Fibroblast of lung (primary cell): ENCODE measurements at regions not wholly inside any gene's neighbourhood (a gene's known extent, or its start where the extent isn't known, plus 50 kb on each side); places are given as distances from the start of the nearest gene placed in this dataset.

Source experiments
- DNase-seq, 2 donors: peaks; one replicate each; pipeline versions ENCODE4 v3.0.0 to v3.0.0-alpha.2; 2010; ENCODE audit warnings: low read depth in 2 of 2
- H2AFZ ChIP-seq: 2 replicates; pipeline ENCODE4 v1.5.1; 2012; ENCODE audit warnings: low read length, control low read depth, inconsistent platforms
- H3K27ac ChIP-seq: 2 replicates; pipeline ENCODE4 v1.5.1; 2011; ENCODE audit warnings: low read length, control low read depth; ENCODE audit not compliant: insufficient read depth
- H3K27me3 ChIP-seq: 2 replicates; pipeline ENCODE4 v1.5.1; 2011; ENCODE audit warnings: mild to moderate bottlenecking, low read length; ENCODE audit not compliant: control insufficient read depth, insufficient read depth
- H3K36me3 ChIP-seq: 2 replicates; pipeline ENCODE4 v1.5.1; 2011; ENCODE audit warnings: low read length; ENCODE audit not compliant: control insufficient read depth, insufficient read depth
- H3K4me1 ChIP-seq: 2 replicates; pipeline ENCODE4 v1.5.1; 2011; ENCODE audit warnings: low read length; ENCODE audit not compliant: control insufficient read depth, insufficient read depth; ENCODE audit errors: extremely low read depth
- H3K4me2 ChIP-seq: 2 replicates; pipeline ENCODE4 v1.5.1; 2011; ENCODE audit warnings: low read length, control low read depth; ENCODE audit not compliant: insufficient read depth; ENCODE audit errors: extremely low read depth
- H3K4me3 ChIP-seq, 4 experiments: fragments of 200-600 bp in 1 of 4; sonication (generic) in 1 of 4; replicated peaks in 1 of 4; 2 replicates each; pipeline ENCODE4 v1.5.1; 2011 to 2016; ENCODE audit warnings: low read length in 4 of 4, low read depth in 3 of 4, mild to moderate bottlenecking in 3 of 4, control low read depth in 2 of 4, inconsistent platforms in 1 of 4, mixed read lengths in 1 of 4; ENCODE audit not compliant: insufficient read depth in 1 of 4; ENCODE audit errors: control extremely low read depth in 1 of 4
- H3K79me2 ChIP-seq: 2 replicates; pipeline ENCODE4 v1.5.1; 2012; ENCODE audit warnings: mild to moderate bottlenecking, low read length, inconsistent platforms; ENCODE audit not compliant: control insufficient read depth, insufficient read depth
- H3K9ac ChIP-seq: 2 replicates; pipeline ENCODE4 v1.5.1; 2011; ENCODE audit warnings: mild to moderate bottlenecking, low read length, control low read depth; ENCODE audit not compliant: insufficient read depth
- H3K9me3 ChIP-seq: 2 replicates; pipeline ENCODE4 v1.5.1; 2012; ENCODE audit warnings: low read depth, low read length; ENCODE audit not compliant: control insufficient read depth, insufficient read depth
- H4K20me1 ChIP-seq: 2 replicates; pipeline ENCODE4 v1.5.1; 2011; ENCODE audit warnings: low read length; ENCODE audit not compliant: control insufficient read depth, insufficient read depth; ENCODE audit errors: extremely low read depth
- CTCF ChIP-seq, 2 donors: IDR thresholded peaks in 1 of 2; conservative IDR thresholded peaks in 1 of 2; 1 replicate in 1 of 2; 2 replicates in 1 of 2; pipeline ENCODE4 v1.5.1; 2011 to 2012; ENCODE audit warnings: low read length in 2 of 2, control low read depth in 1 of 2, inconsistent platforms in 1 of 2, low read depth in 1 of 2, mild to moderate bottlenecking in 1 of 2
- EZH2 ChIP-seq: IDR thresholded peaks from 2 replicates; pipeline ENCODE4 v1.5.1; 2012; ENCODE audit warnings: low read length, control low read depth, mild to moderate bottlenecking; ENCODE audit errors: missing control alignments

DNA sequence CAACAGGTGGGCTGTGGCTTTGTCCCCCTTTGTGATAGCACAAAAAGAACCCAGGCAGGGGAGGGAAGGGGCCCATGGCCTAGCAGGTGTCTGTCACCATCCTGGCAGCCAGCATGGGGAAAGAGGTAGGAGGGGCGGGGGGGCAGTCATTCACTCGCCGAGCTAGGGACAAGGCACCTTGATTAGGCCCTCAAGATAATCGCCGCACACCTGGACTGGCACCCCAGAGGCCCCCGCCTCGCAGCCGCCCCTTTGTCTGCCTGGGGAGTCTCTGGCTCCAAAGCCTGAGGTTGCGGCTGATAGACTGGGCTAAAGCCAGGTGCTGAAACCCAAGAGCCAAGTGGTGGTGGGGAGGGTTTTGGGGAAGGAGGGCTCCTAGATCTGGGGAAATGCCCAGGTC, 151.2 kb upstream of the PCBD1 start:
- Histone ChIP-seq H3K27ac (no peak overlapping the region), H3K27me3 (no peaks in the 10 kb centered on the region), H3K36me3 (no peaks in the 10 kb centered on the region), H4K20me1 (no peaks in the 10 kb centered on the region), H3K9me3 (no peaks in the 10 kb centered on the region), H3K4me3 (no peak overlapping the region), H3K79me2 (no peaks in the 10 kb centered on the region), H3K9ac (no peak overlapping the region), H3K4me1 (no peaks in the 10 kb centered on the region), H2AFZ (no peak overlapping the region), H3K4me2 (no peak overlapping the region)
- TF ChIP-seq CTCF (conservative IDR thresholded peaks at IDR 0.05 in 1 of 2, IDR thresholded peaks at IDR 0.05 in 1 of 2; ENCODE audit: low read depth in 1 of 2, low read length in 2 of 2) (no peak), EZH2 (no peak)
- no peak for DNase-seq

- no peak overlapping the region for H3K4me2 ChIP-seq
- H3K36me3 ChIP-seq: no peaks in the 10 kb centered on the region
- no peaks in the 10 kb centered on the region for H3K9me3 ChIP-seq
- H3K4me3 ChIP-seq: no peak overlapping the region
- H3K9ac ChIP-seq: no peak overlapping the region
- TF ChIP-seq EZH2 (no peak), CTCF (conservative IDR thresholded peaks at IDR 0.05 in 1 of 2, IDR thresholded peaks at IDR 0.05 in 1 of 2; ENCODE audit: low read depth in 1 of 2, low read length in 2 of 2) (no peak)
- H3K27me3 ChIP-seq: no peaks in the 10 kb centered on the region
- H3K4me1 ChIP-seq: no peaks in the 10 kb centered on the region
- H4K20me1 ChIP-seq: no peaks in the 10 kb centered on the region
- no peaks in the 10 kb centered on the region for H3K79me2 ChIP-seq
- DNase-seq: no peak
- H3K27ac ChIP-seq: no peak overlapping the region
- H2AFZ ChIP-seq: no peak overlapping the region
These were observed 152.0 kb upstream of the PCBD1 start for GRCh38 chr10:71040343-71040742.

- no peaks in the 10 kb centered on the region for H3K9me3 ChIP-seq
- no peak overlapping the region for H3K4me3 ChIP-seq
- no peak overlapping the region for H3K9ac ChIP-seq
- no peak overlapping the region for H2AFZ ChIP-seq
- H3K27ac ChIP-seq: no peak overlapping the region
- no peaks in the 10 kb centered on the region for H3K36me3 ChIP-seq
- H3K4me2 ChIP-seq: no peak overlapping the region
- no peaks in the 10 kb centered on the region for H3K79me2 ChIP-seq
- DNase-seq: no peak
- no peaks in the 10 kb centered on the region for H3K4me1 ChIP-seq
- TF ChIP-seq EZH2 (no peak), CTCF (conservative IDR thresholded peaks at IDR 0.05 in 1 of 2, IDR thresholded peaks at IDR 0.05 in 1 of 2; ENCODE audit: low read depth in 1 of 2, low read length in 2 of 2) (no peak)
- H4K20me1 ChIP-seq: no peaks in the 10 kb centered on the region
- no peaks in the 10 kb centered on the region for H3K27me3 ChIP-seq
These were observed 152.7 kb upstream of the PCBD1 start for GRCh38 chr10:71040846-71041605.
